HL-60 (cell line): ENCODE measurements at regions not wholly inside any gene's neighbourhood (a gene's known extent, or its start where the extent isn't known, plus 50 kb on each side); places are given as distances from the start of the nearest gene placed in this dataset.

Experiments used
- POLR2AphosphoS5 ChIP-seq: IDR thresholded peaks from 2 replicates; pipeline ENCODE4 v1.6.1; 2012; ENCODE audit warnings: low read depth
- TF ChIP-seq, protein P1 (sequence below): IDR thresholded peaks from one replicate; pipeline ENCODE4 v1.5.1; 2011; ENCODE audit warnings: low read length, control low read depth, inconsistent platforms; ENCODE audit not compliant: insufficient read depth

DNA sequence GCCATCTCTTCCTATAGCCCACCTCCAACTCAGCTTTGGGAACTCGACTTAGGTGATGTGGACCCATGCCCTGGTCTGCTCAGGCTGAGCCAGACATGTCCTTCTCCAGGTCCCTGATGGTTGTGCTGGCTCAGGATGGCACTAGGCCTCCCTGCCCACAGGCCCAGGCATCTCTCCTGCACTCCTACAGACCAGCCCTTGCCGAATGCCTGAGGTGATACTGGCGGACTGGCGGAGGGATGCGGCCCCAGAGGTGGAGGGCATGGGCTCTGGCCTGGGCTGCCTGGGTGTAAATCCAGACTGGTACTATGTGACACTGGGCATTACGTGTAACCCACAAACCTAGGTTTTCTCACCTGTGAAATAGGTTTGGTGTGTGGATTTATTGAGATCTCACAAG, 352.8 kb downstream of the SHANK2 start:
- TF ChIP-seq, protein P1, sequence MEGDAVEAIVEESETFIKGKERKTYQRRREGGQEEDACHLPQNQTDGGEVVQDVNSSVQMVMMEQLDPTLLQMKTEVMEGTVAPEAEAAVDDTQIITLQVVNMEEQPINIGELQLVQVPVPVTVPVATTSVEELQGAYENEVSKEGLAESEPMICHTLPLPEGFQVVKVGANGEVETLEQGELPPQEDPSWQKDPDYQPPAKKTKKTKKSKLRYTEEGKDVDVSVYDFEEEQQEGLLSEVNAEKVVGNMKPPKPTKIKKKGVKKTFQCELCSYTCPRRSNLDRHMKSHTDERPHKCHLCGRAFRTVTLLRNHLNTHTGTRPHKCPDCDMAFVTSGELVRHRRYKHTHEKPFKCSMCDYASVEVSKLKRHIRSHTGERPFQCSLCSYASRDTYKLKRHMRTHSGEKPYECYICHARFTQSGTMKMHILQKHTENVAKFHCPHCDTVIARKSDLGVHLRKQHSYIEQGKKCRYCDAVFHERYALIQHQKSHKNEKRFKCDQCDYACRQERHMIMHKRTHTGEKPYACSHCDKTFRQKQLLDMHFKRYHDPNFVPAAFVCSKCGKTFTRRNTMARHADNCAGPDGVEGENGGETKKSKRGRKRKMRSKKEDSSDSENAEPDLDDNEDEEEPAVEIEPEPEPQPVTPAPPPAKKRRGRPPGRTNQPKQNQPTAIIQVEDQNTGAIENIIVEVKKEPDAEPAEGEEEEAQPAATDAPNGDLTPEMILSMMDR = no peak
- TF ChIP-seq POLR2AphosphoS5 = no peak
